WTC11 (cell line): ENCODE measurements at regions not wholly inside any gene's neighbourhood (a gene's known extent, or its start where the extent isn't known, plus 50 kb on each side); places are given as distances from the start of the nearest gene placed in this dataset.

Experiments
- ATF3 ChIP-seq: sonication (generic); formaldehyde crosslinking; conservative IDR thresholded peaks from 2 replicates; pipeline ENCODE4 v1.8.1; 2022; ENCODE audit warnings: mild to moderate bottlenecking, missing genetic modification reagents
- CTCF ChIP-seq: fragments of 200-600 bp; IDR thresholded peaks from 2 replicates; pipeline ENCODE4 v1.8.0; 2022; ENCODE audit warnings: antibody characterized with exemption
- SMAD3 ChIP-seq: sonication (generic); formaldehyde crosslinking; IDR thresholded peaks from 2 replicates; pipeline ENCODE4 v1.8.0; 2022; ENCODE audit warnings: missing genetic modification reagents, mild to moderate bottlenecking, borderline replicate concordance

- no peak for TF ChIP-seq SMAD3
- TF ChIP-seq CTCF = no peak
- TF ChIP-seq ATF3 = no peak
Measured at GRCh38 chr12:130027798-130028197, 124.0 kb upstream of the TMEM132D start.
